ENCODE measurements at regions not wholly inside any gene's neighbourhood (a gene's known extent, or its start where the extent isn't known, plus 50 kb on each side); places are given as distances from the start of the nearest gene placed in this dataset.

DNA sequence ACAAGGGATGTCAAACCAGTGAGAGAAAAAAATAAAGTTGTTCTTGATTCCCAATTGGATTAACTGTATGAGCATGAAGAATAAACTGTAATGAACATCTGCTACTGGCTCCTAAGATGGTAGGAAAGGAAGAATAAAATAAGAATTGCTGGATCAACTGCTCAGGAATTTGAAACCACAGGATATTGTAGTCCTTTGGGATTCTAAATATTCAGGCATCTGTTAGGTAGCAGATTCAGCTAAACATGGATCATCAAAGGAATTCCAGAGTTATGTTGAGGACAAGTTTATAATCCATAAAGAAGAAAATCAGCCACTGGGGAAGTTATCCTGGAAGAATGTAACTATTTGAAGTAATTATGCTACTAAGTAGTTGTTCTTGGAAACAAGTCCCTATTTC is 65.8 kb downstream of the ISL1 start:
- no peaks in the 10 kb centered on the region for H3K9me3 Mint-ChIP-seq
- no peak overlapping the region for H3K4me3 Mint-ChIP-seq
- no peaks in the 10 kb centered on the region for H3K27me3 Mint-ChIP-seq
- H3K27ac Mint-ChIP-seq: no peak overlapping the region
- H3K36me3 Mint-ChIP-seq (ENCODE audit: low read depth): no peaks in the 10 kb centered on the region
- intact Hi-C loops (cut with micrococcal nuclease): no loop called here
- no peaks in the 10 kb centered on the region for H3K4me1 Mint-ChIP-seq (ENCODE audit: low read depth)

DNA sequence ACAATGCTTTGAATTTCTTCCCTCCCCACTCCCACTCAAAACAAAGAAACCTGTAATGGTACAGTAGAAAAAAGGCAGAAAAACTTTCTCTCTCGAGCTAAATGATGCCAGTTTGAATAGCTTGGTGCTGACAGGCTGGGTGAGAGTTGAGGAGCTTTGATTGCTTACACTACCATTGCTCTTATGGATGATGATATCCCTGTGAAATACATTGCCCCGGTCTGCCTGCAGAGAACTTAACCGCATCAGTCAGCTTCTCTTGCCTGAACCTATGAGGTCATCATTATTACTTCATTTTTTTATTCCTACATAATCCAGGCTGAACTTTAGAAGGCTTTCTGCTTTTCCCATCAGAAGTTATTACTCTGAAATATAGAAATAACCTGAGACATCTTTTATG is 69.3 kb downstream of the ISL1 start:
- H3K4me1 Mint-ChIP-seq (ENCODE audit: low read depth): no peaks in the 10 kb centered on the region
- intact Hi-C loops (cut with micrococcal nuclease): no loop called here
- peaks cover 12% of the 10 kb centered on the region for H3K9me3 Mint-ChIP-seq
- H3K27me3 Mint-ChIP-seq: no peaks in the 10 kb centered on the region
- no peaks in the 10 kb centered on the region for H3K36me3 Mint-ChIP-seq (ENCODE audit: low read depth)
- H3K4me3 Mint-ChIP-seq: no peak overlapping the region
- H3K27ac Mint-ChIP-seq: no peak overlapping the region

- H3K4me1 Mint-ChIP-seq (ENCODE audit: low read depth): no peaks in the 10 kb centered on the region
- no peaks in the 10 kb centered on the region for H3K27me3 Mint-ChIP-seq
- H3K36me3 Mint-ChIP-seq (ENCODE audit: low read depth): no peaks in the 10 kb centered on the region
- no peaks in the 10 kb centered on the region for H3K9me3 Mint-ChIP-seq
- H3K27ac Mint-ChIP-seq: no peak overlapping the region
- no peak overlapping the region for H3K4me3 Mint-ChIP-seq
- intact Hi-C loops (cut with micrococcal nuclease): no loop called here
These were observed 81.9 kb downstream of the ISL1 start for GRCh38 chr5:51465165-51465564.

GRCh38 chr5:51466214-51466613 is 83.0 kb downstream of the ISL1 start:
- no peak overlapping the region for H3K27ac Mint-ChIP-seq
- H3K4me1 Mint-ChIP-seq (ENCODE audit: low read depth): no peaks in the 10 kb centered on the region

DNA sequence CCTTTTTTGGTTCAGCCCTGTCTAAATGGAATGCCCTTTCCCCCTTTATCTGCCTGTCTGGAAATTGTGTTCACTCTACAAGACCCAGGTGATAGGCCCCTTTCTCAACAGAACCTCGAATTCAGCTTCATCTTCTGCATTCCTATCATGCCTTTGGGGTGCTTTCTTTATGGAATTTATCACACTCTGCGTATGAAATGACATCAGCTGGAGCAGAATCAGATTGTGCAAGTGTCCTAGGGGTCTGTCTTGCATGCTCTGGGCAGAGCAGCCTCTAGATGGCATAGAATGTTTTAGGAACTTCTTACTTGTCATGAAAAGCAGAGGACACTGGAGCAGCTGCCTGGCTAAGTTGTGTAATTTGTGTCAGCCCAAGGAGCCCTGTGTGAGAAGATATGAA is 84.9 kb downstream of the ISL1 start:
- Mint-ChIP-seq H3K27me3 (no peaks in the 10 kb centered on the region), H3K4me1 (ENCODE audit: low read depth) (no peaks in the 10 kb centered on the region), H3K4me3 (no peak overlapping the region), H3K27ac (no peak overlapping the region), H3K36me3 (ENCODE audit: low read depth) (no peaks in the 10 kb centered on the region), H3K9me3 (no peaks in the 10 kb centered on the region)
- intact Hi-C loops (cut with micrococcal nuclease): no loop called here

More at GRCh38 chr5:51466214-51466613, 83.0 kb downstream of the ISL1 start:
- Mint-ChIP-seq H3K27me3 (no peaks in the 10 kb centered on the region), H3K36me3 (ENCODE audit: low read depth) (no peaks in the 10 kb centered on the region), H3K4me3 (no peak overlapping the region), H3K9me3 (no peaks in the 10 kb centered on the region)
- intact Hi-C loops (cut with micrococcal nuclease): no loop called here

DNA sequence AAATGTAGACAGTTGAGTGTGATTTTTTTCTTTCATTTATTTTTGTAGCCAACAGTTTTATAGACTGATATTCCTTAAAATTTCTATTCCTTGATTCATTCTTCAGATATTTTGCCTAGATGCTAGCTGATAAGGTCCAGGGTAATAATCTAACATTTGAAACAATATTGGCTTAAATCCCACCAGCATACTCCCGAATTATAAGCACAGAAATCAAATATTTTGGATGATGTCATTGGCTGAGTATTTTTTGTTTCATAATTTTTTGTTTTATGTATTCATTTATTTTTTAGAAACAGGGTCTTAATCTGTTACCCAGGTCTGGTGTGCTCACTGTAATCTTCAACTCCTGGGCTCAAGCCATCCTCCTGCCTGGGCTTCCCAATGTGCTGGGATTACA is 88.4 kb downstream of the ISL1 start:
- intact Hi-C loops (cut with micrococcal nuclease): no loop called here
- no peak overlapping the region for H3K4me3 Mint-ChIP-seq
- no peaks in the 10 kb centered on the region for H3K4me1 Mint-ChIP-seq (ENCODE audit: low read depth)
- no peaks in the 10 kb centered on the region for H3K27me3 Mint-ChIP-seq
- H3K9me3 Mint-ChIP-seq: no peaks in the 10 kb centered on the region
- no peak overlapping the region for H3K27ac Mint-ChIP-seq
- no peaks in the 10 kb centered on the region for H3K36me3 Mint-ChIP-seq (ENCODE audit: low read depth)

DNA sequence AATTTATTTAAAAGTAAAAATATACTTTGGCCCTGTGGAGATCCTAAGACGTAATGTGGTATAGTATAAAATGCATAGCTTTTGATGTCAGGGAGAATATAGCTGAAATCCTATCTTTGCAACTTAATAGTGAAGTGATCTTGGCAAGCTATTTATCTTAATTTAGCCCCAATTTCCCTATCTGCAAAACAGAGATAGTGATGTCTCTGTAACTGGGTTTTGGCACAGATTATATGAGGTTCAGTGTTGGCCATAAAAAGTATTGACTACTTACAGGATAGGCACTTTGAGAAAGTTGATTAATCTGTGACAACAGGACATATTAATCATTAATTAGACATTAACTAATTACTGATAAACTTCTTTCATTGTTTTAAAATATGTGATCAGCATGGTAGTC is 89.2 kb downstream of the ISL1 start:
- intact Hi-C loops (cut with micrococcal nuclease): no loop called here
- H3K4me3 Mint-ChIP-seq: no peak overlapping the region
- no peaks in the 10 kb centered on the region for H3K4me1 Mint-ChIP-seq (ENCODE audit: low read depth)
- H3K9me3 Mint-ChIP-seq: peaks cover 4% of the 10 kb centered on the region
- no peaks in the 10 kb centered on the region for H3K36me3 Mint-ChIP-seq (ENCODE audit: low read depth)
- no peak overlapping the region for H3K27ac Mint-ChIP-seq
- H3K27me3 Mint-ChIP-seq: no peaks in the 10 kb centered on the region

DNA sequence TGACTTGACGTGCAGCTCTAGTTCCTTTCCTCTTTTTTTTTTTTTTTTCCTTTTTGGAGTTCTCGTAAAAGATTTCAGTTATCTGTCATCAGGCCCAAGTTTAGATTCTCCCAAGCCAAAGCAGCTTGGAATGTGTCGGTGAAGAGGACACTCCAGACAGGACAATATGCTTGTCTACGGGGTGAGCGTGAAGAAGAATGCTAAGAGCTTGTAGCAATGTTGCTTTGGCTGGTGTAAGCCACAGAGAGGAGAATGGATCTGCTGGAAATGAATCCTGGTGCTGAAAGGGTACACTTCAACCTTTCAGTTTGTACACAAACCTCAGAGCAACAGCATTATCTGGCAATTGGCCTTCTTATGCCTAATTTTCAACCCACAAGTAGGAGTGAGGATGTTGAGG is 92.4 kb downstream of the ISL1 start:
- peaks cover 6% of the 10 kb centered on the region for H3K9me3 Mint-ChIP-seq
- H3K27me3 Mint-ChIP-seq: no peaks in the 10 kb centered on the region
- no peaks in the 10 kb centered on the region for H3K4me1 Mint-ChIP-seq (ENCODE audit: low read depth)
- H3K27ac Mint-ChIP-seq: no peak overlapping the region
- no peaks in the 10 kb centered on the region for H3K36me3 Mint-ChIP-seq (ENCODE audit: low read depth)
- intact Hi-C loops (cut with micrococcal nuclease): no loop called here
- no peak overlapping the region for H3K4me3 Mint-ChIP-seq

DNA sequence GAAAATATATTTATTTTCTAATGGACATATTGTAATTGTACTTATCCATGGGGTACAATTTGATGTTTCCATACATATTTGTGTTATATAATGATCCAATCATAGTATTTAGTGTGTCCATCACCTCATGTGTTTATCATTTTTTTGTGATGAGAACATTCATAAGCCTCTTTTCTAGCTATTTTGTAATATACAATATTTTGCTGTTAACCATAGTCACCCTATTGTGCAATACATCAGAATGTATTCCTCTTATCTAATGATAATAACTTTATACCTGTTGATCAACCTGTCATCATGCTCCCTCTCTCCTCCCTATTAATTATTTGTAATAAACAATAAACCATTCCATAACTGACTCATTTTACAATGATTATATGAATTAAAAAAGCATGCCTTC is 93.2 kb downstream of the ISL1 start:
- Mint-ChIP-seq H3K9me3 (peaks cover 6% of the 10 kb centered on the region), H3K27ac (no peak overlapping the region), H3K4me1 (ENCODE audit: low read depth) (no peaks in the 10 kb centered on the region), H3K36me3 (ENCODE audit: low read depth) (no peaks in the 10 kb centered on the region), H3K4me3 (no peak overlapping the region), H3K27me3 (no peaks in the 10 kb centered on the region)
- intact Hi-C loops (cut with micrococcal nuclease): no loop called here

- Mint-ChIP-seq H3K4me1 (ENCODE audit: low read depth) (no peaks in the 10 kb centered on the region), H3K27me3 (no peaks in the 10 kb centered on the region), H3K4me3 (no peak overlapping the region), H3K36me3 (ENCODE audit: low read depth) (no peaks in the 10 kb centered on the region), H3K27ac (no peak overlapping the region), H3K9me3 (peaks cover 6% of the 10 kb centered on the region)
- intact Hi-C loops (cut with micrococcal nuclease): no loop called here
These were observed 96.6 kb downstream of the ISL1 start for GRCh38 chr5:51479840-51480239.

DNA sequence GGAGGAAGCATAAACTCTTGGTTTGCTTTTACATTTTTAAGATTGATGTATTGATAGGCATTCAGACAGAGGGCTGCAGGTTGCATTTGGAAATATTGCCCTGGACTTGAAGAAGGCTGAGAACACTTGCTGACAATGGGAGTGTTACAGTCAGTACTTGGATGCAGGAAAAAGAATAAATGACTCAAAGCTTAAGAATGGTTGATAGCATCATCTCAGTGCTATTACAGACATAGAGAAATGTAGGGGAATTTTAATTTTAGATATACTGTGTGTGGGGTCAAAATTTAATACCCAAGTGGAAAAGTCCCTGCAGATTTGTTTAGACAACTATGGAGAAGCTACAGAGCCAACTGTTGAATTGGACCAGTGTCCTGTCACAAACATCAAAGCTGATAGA is 101.1 kb downstream of the ISL1 start:
- H3K27me3 Mint-ChIP-seq: no peaks in the 10 kb centered on the region
- H3K4me3 Mint-ChIP-seq: no peak overlapping the region
- H3K4me1 Mint-ChIP-seq (ENCODE audit: low read depth): no peaks in the 10 kb centered on the region
- H3K9me3 Mint-ChIP-seq: no peaks in the 10 kb centered on the region
- intact Hi-C loops (cut with micrococcal nuclease): no loop called here
- H3K27ac Mint-ChIP-seq: no peak overlapping the region
- H3K36me3 Mint-ChIP-seq (ENCODE audit: low read depth): no peaks in the 10 kb centered on the region

DNA sequence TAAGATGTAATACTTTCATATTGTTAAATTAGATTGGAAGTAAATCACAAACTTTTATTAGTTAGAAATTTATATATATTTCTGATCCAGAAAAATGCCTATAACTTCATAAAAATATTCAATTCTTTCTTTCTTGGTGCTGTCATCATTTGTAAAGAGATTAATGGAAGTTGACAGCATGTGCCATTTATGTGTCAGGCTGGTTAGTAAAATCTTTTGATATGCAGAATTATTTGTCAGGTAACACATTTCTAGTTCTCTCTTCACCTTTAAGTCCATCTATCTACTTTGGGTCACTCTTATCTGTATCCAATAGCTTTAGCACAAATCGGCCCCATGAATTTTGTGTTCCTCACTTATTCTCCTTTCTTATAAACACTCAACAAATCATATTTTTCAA is 102.9 kb downstream of the ISL1 start:
- H3K36me3 Mint-ChIP-seq (ENCODE audit: low read depth): no peaks in the 10 kb centered on the region
- no peaks in the 10 kb centered on the region for H3K4me1 Mint-ChIP-seq (ENCODE audit: low read depth)
- no peak overlapping the region for H3K27ac Mint-ChIP-seq
- intact Hi-C loops (cut with micrococcal nuclease): no loop called here
- H3K9me3 Mint-ChIP-seq: no peaks in the 10 kb centered on the region
- no peaks in the 10 kb centered on the region for H3K27me3 Mint-ChIP-seq
- H3K4me3 Mint-ChIP-seq: no peak overlapping the region

DNA sequence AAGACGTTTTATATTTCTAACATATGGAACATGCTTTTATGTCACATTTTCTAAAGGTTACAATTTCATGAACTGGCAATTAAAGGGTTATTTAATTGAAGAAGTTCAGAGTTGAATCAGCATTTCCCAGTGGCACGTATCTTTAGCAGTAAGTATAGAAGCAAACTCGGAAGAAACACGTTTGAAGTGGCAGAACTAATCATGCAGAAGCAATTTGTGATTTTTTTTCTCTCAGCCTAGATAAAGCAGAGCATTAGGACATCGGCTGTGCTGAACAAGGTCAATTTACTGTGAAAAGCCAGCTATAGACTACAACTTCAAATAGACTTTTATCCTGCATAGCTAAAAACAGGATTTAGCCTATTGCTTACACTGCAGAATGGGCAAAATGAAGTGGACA is 104.7 kb downstream of the ISL1 start:
- Mint-ChIP-seq H3K4me1 (ENCODE audit: low read depth) (no peaks in the 10 kb centered on the region), H3K36me3 (ENCODE audit: low read depth) (no peaks in the 10 kb centered on the region), H3K4me3 (no peak overlapping the region), H3K27ac (no peak overlapping the region), H3K9me3 (no peaks in the 10 kb centered on the region), H3K27me3 (no peaks in the 10 kb centered on the region)
- intact Hi-C loops (cut with micrococcal nuclease): no loop called here

DNA sequence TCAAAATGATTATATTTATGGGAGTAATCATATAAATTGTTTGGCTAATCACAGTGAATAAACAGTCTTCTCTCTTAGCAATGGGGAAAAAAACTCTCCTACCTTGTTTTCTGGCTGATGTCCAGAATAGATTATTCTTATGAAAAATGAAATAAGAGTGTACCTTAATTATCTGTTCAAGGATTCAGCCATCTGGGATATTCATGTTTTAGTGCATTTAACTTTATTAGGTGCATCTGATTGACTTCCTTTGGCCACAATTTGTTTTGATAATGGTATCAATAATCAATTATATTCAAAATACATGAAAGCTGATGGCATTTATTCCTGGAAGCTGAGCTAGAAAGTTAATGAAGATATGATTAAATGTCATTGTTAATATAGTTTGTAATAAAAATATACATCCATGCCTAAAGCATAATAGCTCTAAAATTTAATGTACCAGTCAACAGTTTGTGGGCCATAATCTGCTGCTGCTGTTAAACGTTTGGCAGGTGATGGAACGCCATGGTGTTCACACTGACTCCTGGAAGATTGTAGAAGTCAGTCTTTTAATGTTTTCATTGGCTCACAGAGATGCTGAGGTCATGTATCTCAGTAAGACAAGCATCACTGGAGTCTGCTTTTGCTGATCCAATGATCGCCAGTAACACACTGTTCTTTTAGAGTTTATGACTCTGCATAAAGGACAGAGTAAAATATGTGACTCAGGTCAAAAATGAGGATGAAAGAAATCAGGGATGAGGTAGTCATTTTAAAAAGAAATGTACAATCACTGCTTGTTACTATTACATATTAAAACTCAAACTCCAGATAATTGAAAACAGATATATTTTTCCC is 105.8 kb downstream of the ISL1 start:
- H3K4me3 Mint-ChIP-seq: no peak overlapping the region
- no peaks in the 10 kb centered on the region for H3K27me3 Mint-ChIP-seq
- no peaks in the 10 kb centered on the region for H3K4me1 Mint-ChIP-seq (ENCODE audit: low read depth)
- no peak overlapping the region for H3K27ac Mint-ChIP-seq
- no peaks in the 10 kb centered on the region for H3K9me3 Mint-ChIP-seq
- no peaks in the 10 kb centered on the region for H3K36me3 Mint-ChIP-seq (ENCODE audit: low read depth)
- intact Hi-C loops (cut with micrococcal nuclease): no loop called here

- intact Hi-C loops (cut with micrococcal nuclease): no loop called here
- no peak overlapping the region for H3K27ac Mint-ChIP-seq
- no peaks in the 10 kb centered on the region for H3K36me3 Mint-ChIP-seq (ENCODE audit: low read depth)
These were observed 111.6 kb downstream of the ISL1 start for GRCh38 chr5:51494821-51495220.

More at GRCh38 chr5:51494821-51495220, 111.6 kb downstream of the ISL1 start:
- Mint-ChIP-seq H3K4me3 (no peak overlapping the region), H3K9me3 (no peaks in the 10 kb centered on the region), H3K27me3 (no peaks in the 10 kb centered on the region), H3K4me1 (ENCODE audit: low read depth) (no peaks in the 10 kb centered on the region)

All from dendritic cell treated with granulocyte-macrophage colony-stimulating factor and Interleukin-4, amounts not matched to agents 40 ng/mL and 50 ng/mL, for 4 days (primary cell).